Astrocyte (in vitro differentiated cells and primary cell): ENCODE measurements at regions not wholly inside any gene's neighbourhood (a gene's known extent, or its start where the extent isn't known, plus 50 kb on each side); places are given as distances from the start of the nearest gene placed in this dataset.

Experiments used
- CTCF ChIP-seq: IDR thresholded peaks from 2 replicates; pipeline ENCODE4 v1.5.1; 2011; ENCODE audit warnings: low read depth, mild to moderate bottlenecking, inconsistent platforms, low read length, moderate library complexity; ENCODE audit not compliant: insufficient read depth
- EZH2 ChIP-seq: IDR thresholded peaks from 2 replicates; pipeline ENCODE4 v1.6.1; 2012; ENCODE audit warnings: mild to moderate bottlenecking, low read length, inconsistent platforms; ENCODE audit not compliant: insufficient read depth

GRCh38 chr1:102535829-102536505 is 539.2 kb upstream of the OLFM3 start:
- no peak for TF ChIP-seq CTCF
- TF ChIP-seq EZH2: no peak
